Liver (tissue), 8 donors: ENCODE measurements at regions not wholly inside any gene's neighbourhood (a gene's known extent, or its start where the extent isn't known, plus 50 kb on each side); places are given as distances from the start of the nearest gene placed in this dataset.

Experiments used
- DNase-seq: peaks from one replicate; pipeline ENCODE4 v3.0.0-alpha.2; 2017; ENCODE audit warnings: low spot score
- H3K27ac ChIP-seq, 2 donors: one replicate each; pipeline ENCODE4 v1.7.0; 2013; ENCODE audit warnings: inconsistent platforms in 2 of 2, low read length in 2 of 2, control low read depth in 1 of 2, low read depth in 1 of 2, mild to moderate bottlenecking in 1 of 2
- H3K27me3 ChIP-seq, 4 donors: one replicate each; pipeline versions ENCODE4 v1.6.1 to v1.7.0; 2013; ENCODE audit warnings: low read length in 3 of 4, inconsistent platforms in 1 of 4, mild to moderate bottlenecking in 1 of 4, moderate library complexity in 1 of 4; ENCODE audit not compliant: control insufficient read depth in 4 of 4, insufficient read depth in 4 of 4
- H3K36me3 ChIP-seq, 4 donors: one replicate each; pipeline versions ENCODE4 v1.6.1 to v1.7.0; 2013; ENCODE audit warnings: low read length in 3 of 4, mild to moderate bottlenecking in 3 of 4, low read depth in 1 of 4, moderate library complexity in 1 of 4; ENCODE audit not compliant: control insufficient read depth in 4 of 4, insufficient read depth in 3 of 4
- H3K4me1 ChIP-seq, 4 donors: one replicate each; pipeline versions ENCODE4 v1.6.1 to v1.7.0; 2013; ENCODE audit warnings: low read length in 3 of 4, mild to moderate bottlenecking in 3 of 4, moderate library complexity in 1 of 4; ENCODE audit not compliant: control insufficient read depth in 4 of 4, insufficient read depth in 4 of 4
- H3K4me3 ChIP-seq, 3 donors: one replicate each; pipeline versions ENCODE4 v1.6.1 to v1.7.0; 2013; ENCODE audit warnings: low read length in 3 of 3, control low read depth in 1 of 3, low read depth in 1 of 3, mild to moderate bottlenecking in 1 of 3
- H3K9ac ChIP-seq, 2 donors: one replicate each; pipeline ENCODE4 v1.7.0; 2013; ENCODE audit warnings: low read length in 2 of 2, mild to moderate bottlenecking in 2 of 2, moderate library complexity in 2 of 2, control low read depth in 1 of 2, low read depth in 1 of 2
- H3K9me3 ChIP-seq, 4 donors: one replicate each; pipeline versions ENCODE4 v1.6.1 to v1.7.0; 2013; ENCODE audit warnings: low read length in 3 of 4; ENCODE audit not compliant: control insufficient read depth in 4 of 4
- ATF3 ChIP-seq: IDR thresholded peaks from 2 replicates; pipeline ENCODE4 v1.6.1; 2016; ENCODE audit warnings: antibody characterized with exemption
- EGR1 ChIP-seq, 2 donors: IDR thresholded peaks; 2 replicates each; pipeline ENCODE4 v1.6.1; 2016 to 2018; ENCODE audit warnings: antibody characterized with exemption in 2 of 2, low read depth in 2 of 2
- FOXA1 ChIP-seq: IDR thresholded peaks from 2 replicates; pipeline ENCODE4 v1.6.1; 2016; ENCODE audit warnings: antibody characterized with exemption
- FOXA2 ChIP-seq: IDR thresholded peaks from 2 replicates; pipeline ENCODE4 v1.6.1; 2016; ENCODE audit warnings: antibody characterized with exemption
- GABPA ChIP-seq, 2 donors: IDR thresholded peaks in 1 of 2; conservative IDR thresholded peaks in 1 of 2; 2 replicates each; pipeline ENCODE4 v1.6.1; 2016; ENCODE audit warnings: antibody characterized with exemption in 2 of 2, mild to moderate bottlenecking in 1 of 2, moderate library complexity in 1 of 2
- HNF4A ChIP-seq, 2 donors: conservative IDR thresholded peaks; 2 replicates each; pipeline ENCODE4 v1.6.1; 2016; ENCODE audit warnings: antibody characterized with exemption in 2 of 2, mild to moderate bottlenecking in 2 of 2
- HNF4G ChIP-seq: IDR thresholded peaks from 2 replicates; pipeline ENCODE4 v1.6.1; 2016; ENCODE audit warnings: antibody characterized with exemption
- JUND ChIP-seq, 2 donors: IDR thresholded peaks; 2 replicates each; pipeline ENCODE4 v1.6.1; 2016; ENCODE audit warnings: antibody characterized with exemption in 2 of 2
- MAX ChIP-seq: IDR thresholded peaks from 2 replicates; pipeline ENCODE4 v1.6.1; 2016; ENCODE audit warnings: antibody characterized with exemption
- NR2F2 ChIP-seq: IDR thresholded peaks from 2 replicates; pipeline ENCODE4 v1.6.1; 2016; ENCODE audit warnings: antibody characterized with exemption
- RAD21 ChIP-seq, 2 donors: IDR thresholded peaks; 2 replicates each; pipeline ENCODE4 v1.6.1; 2016; ENCODE audit warnings: antibody characterized with exemption in 2 of 2, mild to moderate bottlenecking in 2 of 2
- RXRA ChIP-seq, 2 donors: IDR thresholded peaks; 2 replicates each; pipeline ENCODE4 v1.6.1; 2017 to 2018; ENCODE audit warnings: antibody characterized with exemption in 2 of 2, mild to moderate bottlenecking in 1 of 2
- SP1 ChIP-seq: IDR thresholded peaks from 2 replicates; pipeline ENCODE4 v1.6.1; 2018; ENCODE audit warnings: antibody characterized with exemption, mild to moderate bottlenecking
- TAF1 ChIP-seq: conservative IDR thresholded peaks from 2 replicates; pipeline ENCODE4 v1.6.1; 2016; ENCODE audit warnings: antibody characterized with exemption, mild to moderate bottlenecking
- YY1 ChIP-seq: IDR thresholded peaks from 2 replicates; pipeline ENCODE4 v1.6.1; 2016; ENCODE audit warnings: antibody characterized with exemption, mild to moderate bottlenecking
- ZBTB33 ChIP-seq: IDR thresholded peaks from 2 replicates; pipeline ENCODE4 v1.6.1; 2016; ENCODE audit warnings: antibody characterized with exemption
- WGBS: extraction: QIAGEN DNeasy Blood & Tissue Kit; methylation state at CpG from one replicate; pipeline ENCODE4 v1.1.7; 2013; 5-methylcytosine and 5-hydroxymethylcytosine counted together
- TF ChIP-seq, protein P1 (sequence below): fragments of 150-350 bp; IDR thresholded peaks from 2 replicates; pipeline ENCODE4 v1.5.1; 2017; ENCODE audit warnings: improper control_type of control experiment, low read depth, low read length; ENCODE audit not compliant: missing input control
- TF ChIP-seq, protein P2 (sequence below): IDR thresholded peaks from 2 replicates; pipeline ENCODE4 v1.6.1; 2016; ENCODE audit warnings: antibody characterized with exemption, mild to moderate bottlenecking
- donor health status: healthy.
- donor health status: healthy.
- donor health status: healthy.
- donor health status: healthy.
- donor health status: healthy.

DNA sequence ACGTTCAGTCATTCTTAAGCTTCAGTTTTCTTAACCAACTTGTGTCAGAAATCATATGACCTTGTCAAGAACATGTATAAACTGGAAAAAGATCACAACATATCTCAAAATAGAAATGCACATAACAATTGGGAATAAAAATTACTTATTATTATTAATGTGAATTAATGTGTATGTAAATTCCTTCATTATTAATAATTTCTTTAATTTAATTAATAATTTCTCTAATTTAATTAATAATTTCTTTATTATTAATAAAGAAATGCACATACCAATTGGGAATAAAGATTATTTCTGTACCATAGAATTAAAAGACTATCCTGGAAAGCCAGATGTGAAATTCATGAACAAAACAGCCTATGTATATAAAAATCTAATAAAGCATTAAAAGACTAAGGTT is 718.5 kb upstream of the PCDH7 start:
- DNase-seq: no peak
- no peak overlapping the region for H3K27ac ChIP-seq
- H3K9ac ChIP-seq: no peak overlapping the region
- H3K36me3 ChIP-seq: no peaks in the 10 kb centered on the region
- H3K27me3 ChIP-seq: no peaks in the 10 kb centered on the region
- no peak for TF ChIP-seq GABPA (IDR thresholded peaks at IDR 0.05 in 1 of 2, conservative IDR thresholded peaks at IDR 0.05 in 1 of 2)
- TF ChIP-seq MAX: no peak
- TF ChIP-seq SP1: no peak
- TF ChIP-seq FOXA1: no peak
- TF ChIP-seq TAF1: no peak
- TF ChIP-seq HNF4G: no peak
- TF ChIP-seq FOXA2: no peak
- TF ChIP-seq, protein P1, sequence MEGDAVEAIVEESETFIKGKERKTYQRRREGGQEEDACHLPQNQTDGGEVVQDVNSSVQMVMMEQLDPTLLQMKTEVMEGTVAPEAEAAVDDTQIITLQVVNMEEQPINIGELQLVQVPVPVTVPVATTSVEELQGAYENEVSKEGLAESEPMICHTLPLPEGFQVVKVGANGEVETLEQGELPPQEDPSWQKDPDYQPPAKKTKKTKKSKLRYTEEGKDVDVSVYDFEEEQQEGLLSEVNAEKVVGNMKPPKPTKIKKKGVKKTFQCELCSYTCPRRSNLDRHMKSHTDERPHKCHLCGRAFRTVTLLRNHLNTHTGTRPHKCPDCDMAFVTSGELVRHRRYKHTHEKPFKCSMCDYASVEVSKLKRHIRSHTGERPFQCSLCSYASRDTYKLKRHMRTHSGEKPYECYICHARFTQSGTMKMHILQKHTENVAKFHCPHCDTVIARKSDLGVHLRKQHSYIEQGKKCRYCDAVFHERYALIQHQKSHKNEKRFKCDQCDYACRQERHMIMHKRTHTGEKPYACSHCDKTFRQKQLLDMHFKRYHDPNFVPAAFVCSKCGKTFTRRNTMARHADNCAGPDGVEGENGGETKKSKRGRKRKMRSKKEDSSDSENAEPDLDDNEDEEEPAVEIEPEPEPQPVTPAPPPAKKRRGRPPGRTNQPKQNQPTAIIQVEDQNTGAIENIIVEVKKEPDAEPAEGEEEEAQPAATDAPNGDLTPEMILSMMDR: no peak
- no peak for TF ChIP-seq ZBTB33
- no peak for TF ChIP-seq NR2F2
- TF ChIP-seq JUND (IDR thresholded peaks at IDR 0.05): no peak
- TF ChIP-seq EGR1 (IDR thresholded peaks at IDR 0.05; ENCODE audit: low read depth in 2 of 2): no peak
- no peak for TF ChIP-seq RXRA (IDR thresholded peaks at IDR 0.05)
- no peak for TF ChIP-seq YY1
- no peak for TF ChIP-seq RAD21 (IDR thresholded peaks at IDR 0.05)
- no peak for TF ChIP-seq ATF3
- TF ChIP-seq HNF4A (conservative IDR thresholded peaks at IDR 0.05): no peak
- TF ChIP-seq, protein P2, sequence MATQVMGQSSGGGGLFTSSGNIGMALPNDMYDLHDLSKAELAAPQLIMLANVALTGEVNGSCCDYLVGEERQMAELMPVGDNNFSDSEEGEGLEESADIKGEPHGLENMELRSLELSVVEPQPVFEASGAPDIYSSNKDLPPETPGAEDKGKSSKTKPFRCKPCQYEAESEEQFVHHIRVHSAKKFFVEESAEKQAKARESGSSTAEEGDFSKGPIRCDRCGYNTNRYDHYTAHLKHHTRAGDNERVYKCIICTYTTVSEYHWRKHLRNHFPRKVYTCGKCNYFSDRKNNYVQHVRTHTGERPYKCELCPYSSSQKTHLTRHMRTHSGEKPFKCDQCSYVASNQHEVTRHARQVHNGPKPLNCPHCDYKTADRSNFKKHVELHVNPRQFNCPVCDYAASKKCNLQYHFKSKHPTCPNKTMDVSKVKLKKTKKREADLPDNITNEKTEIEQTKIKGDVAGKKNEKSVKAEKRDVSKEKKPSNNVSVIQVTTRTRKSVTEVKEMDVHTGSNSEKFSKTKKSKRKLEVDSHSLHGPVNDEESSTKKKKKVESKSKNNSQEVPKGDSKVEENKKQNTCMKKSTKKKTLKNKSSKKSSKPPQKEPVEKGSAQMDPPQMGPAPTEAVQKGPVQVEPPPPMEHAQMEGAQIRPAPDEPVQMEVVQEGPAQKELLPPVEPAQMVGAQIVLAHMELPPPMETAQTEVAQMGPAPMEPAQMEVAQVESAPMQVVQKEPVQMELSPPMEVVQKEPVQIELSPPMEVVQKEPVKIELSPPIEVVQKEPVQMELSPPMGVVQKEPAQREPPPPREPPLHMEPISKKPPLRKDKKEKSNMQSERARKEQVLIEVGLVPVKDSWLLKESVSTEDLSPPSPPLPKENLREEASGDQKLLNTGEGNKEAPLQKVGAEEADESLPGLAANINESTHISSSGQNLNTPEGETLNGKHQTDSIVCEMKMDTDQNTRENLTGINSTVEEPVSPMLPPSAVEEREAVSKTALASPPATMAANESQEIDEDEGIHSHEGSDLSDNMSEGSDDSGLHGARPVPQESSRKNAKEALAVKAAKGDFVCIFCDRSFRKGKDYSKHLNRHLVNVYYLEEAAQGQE: no peak
- no peak overlapping the region for H3K4me3 ChIP-seq
- no peaks in the 10 kb centered on the region for H3K9me3 ChIP-seq
- WGBS: 66% methylated on average over 1 of the region's 1 CpG
- no peaks in the 10 kb centered on the region for H3K4me1 ChIP-seq
